Smooth muscle cell (in vitro differentiated cells): ENCODE measurements at regions not wholly inside any gene's neighbourhood (a gene's known extent, or its start where the extent isn't known, plus 50 kb on each side); places are given as distances from the start of the nearest gene placed in this dataset.

ENCODE experiments used
- DNase-seq: peaks from one replicate; lab custom pipeline; 2025; ENCODE audit not compliant: unreplicated experiment; lab: John Stamatoyannopoulos, UW
- H2AFZ ChIP-seq: fragments of 200-600 bp; sonication (generic); 2 replicates; pipeline ENCODE4 v1.6.0; 2016; ENCODE audit warnings: antibody characterized with exemption, low read depth, mild to moderate bottlenecking
- H3F3A ChIP-seq: fragments of 200-600 bp; sonication (generic); 2 replicates; pipeline ENCODE4 v1.6.0; 2017; ENCODE audit warnings: antibody characterized with exemption, low read depth
- H3K27ac ChIP-seq: fragments of 200-600 bp; sonication (generic); 2 replicates; pipeline ENCODE4 v1.5.1; 2016; ENCODE audit warnings: low read depth, mild to moderate bottlenecking
- H3K27me3 ChIP-seq: fragments of 200-600 bp; sonication (generic); 2 replicates; pipeline ENCODE4 v1.6.1; 2016; ENCODE audit warnings: low read depth, mild to moderate bottlenecking
- H3K36me3 ChIP-seq: fragments of 200-600 bp; sonication (generic); 2 replicates; pipeline ENCODE4 v1.5.1; 2016; ENCODE audit warnings: low read depth
- H3K4me1 ChIP-seq: fragments of 200-600 bp; sonication (generic); 2 replicates; pipeline ENCODE4 v1.5.1; 2016; ENCODE audit warnings: low read depth
- H3K4me2 ChIP-seq: fragments of 200-600 bp; sonication (generic); 2 replicates; pipeline ENCODE4 v1.6.0; 2016; ENCODE audit warnings: mild to moderate bottlenecking
- H3K4me3 ChIP-seq: fragments of 200-600 bp; sonication (generic); 2 replicates; pipeline ENCODE4 v1.5.1; 2016; ENCODE audit warnings: mild to moderate bottlenecking
- H3K79me2 ChIP-seq: fragments of 200-600 bp; sonication (generic); 2 replicates; pipeline ENCODE4 v1.6.0; 2016; ENCODE audit warnings: low read depth, mild to moderate bottlenecking
- H3K9ac ChIP-seq: fragments of 200-600 bp; sonication (generic); 2 replicates; pipeline ENCODE4 v1.6.0; 2016; ENCODE audit warnings: low read depth
- H3K9me3 ChIP-seq: fragments of 200-600 bp; sonication (generic); replicated peaks from 2 replicates; pipeline ENCODE4 v1.5.1; 2016; ENCODE audit warnings: low read depth
- H4K20me1 ChIP-seq: fragments of 200-600 bp; sonication (generic); 2 replicates; pipeline ENCODE4 v1.6.0; 2016; ENCODE audit warnings: low read depth
- WGBS: methylation state at CpG from one replicate; pipeline ENCODE4 v1.1.7; 2016; ENCODE audit warnings: low lambda C conversion rate; 5-methylcytosine and 5-hydroxymethylcytosine counted together
- TF ChIP-seq, protein P1 (sequence below): fragments of 200-600 bp; sonication (generic); IDR thresholded peaks from 2 replicates; pipeline ENCODE4 v1.5.1; 2017; ENCODE audit warnings: borderline replicate concordance, mild to moderate bottlenecking, antibody characterized with exemption; ENCODE audit not compliant: insufficient read depth, poor library complexity, severe bottlenecking

DNA sequence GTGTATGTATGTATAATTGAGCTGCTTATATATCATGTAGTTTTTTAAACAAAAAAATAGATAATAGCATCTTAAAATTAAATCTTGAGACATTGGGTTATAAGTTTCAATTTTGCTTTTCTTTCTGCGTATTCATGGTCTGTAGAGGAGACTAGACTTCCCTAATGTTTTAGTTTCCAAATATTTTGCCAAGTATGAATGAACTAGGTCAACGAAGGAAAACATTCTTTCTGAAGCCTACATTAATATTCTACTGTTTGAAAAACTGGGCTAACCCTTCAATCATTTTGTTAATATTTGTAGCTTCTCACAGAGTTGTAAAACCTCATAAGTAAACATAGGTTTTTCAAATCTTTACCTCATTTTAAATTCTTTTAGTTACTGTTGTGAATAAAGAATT is 592.7 kb downstream of the USP25 start:
- no peak for DNase-seq
- no peak overlapping the region for H3K27ac ChIP-seq
- H3F3A ChIP-seq: no peaks in the 10 kb centered on the region
- no peak overlapping the region for H3K9ac ChIP-seq
- H3K4me2 ChIP-seq: no peak overlapping the region
- no peaks in the 10 kb centered on the region for H3K36me3 ChIP-seq
- no peaks in the 10 kb centered on the region for H3K79me2 ChIP-seq
- H2AFZ ChIP-seq: no peak overlapping the region
- no peaks in the 10 kb centered on the region for H3K9me3 ChIP-seq
- no peaks in the 10 kb centered on the region for H3K27me3 ChIP-seq
- H4K20me1 ChIP-seq: no peaks in the 10 kb centered on the region
- H3K4me3 ChIP-seq: no peak overlapping the region
- no peaks in the 10 kb centered on the region for H3K4me1 ChIP-seq
- WGBS: 92% methylated on average over 2 of the region's 2 CpGs
- TF ChIP-seq, protein P1, sequence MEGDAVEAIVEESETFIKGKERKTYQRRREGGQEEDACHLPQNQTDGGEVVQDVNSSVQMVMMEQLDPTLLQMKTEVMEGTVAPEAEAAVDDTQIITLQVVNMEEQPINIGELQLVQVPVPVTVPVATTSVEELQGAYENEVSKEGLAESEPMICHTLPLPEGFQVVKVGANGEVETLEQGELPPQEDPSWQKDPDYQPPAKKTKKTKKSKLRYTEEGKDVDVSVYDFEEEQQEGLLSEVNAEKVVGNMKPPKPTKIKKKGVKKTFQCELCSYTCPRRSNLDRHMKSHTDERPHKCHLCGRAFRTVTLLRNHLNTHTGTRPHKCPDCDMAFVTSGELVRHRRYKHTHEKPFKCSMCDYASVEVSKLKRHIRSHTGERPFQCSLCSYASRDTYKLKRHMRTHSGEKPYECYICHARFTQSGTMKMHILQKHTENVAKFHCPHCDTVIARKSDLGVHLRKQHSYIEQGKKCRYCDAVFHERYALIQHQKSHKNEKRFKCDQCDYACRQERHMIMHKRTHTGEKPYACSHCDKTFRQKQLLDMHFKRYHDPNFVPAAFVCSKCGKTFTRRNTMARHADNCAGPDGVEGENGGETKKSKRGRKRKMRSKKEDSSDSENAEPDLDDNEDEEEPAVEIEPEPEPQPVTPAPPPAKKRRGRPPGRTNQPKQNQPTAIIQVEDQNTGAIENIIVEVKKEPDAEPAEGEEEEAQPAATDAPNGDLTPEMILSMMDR: no peak

DNA sequence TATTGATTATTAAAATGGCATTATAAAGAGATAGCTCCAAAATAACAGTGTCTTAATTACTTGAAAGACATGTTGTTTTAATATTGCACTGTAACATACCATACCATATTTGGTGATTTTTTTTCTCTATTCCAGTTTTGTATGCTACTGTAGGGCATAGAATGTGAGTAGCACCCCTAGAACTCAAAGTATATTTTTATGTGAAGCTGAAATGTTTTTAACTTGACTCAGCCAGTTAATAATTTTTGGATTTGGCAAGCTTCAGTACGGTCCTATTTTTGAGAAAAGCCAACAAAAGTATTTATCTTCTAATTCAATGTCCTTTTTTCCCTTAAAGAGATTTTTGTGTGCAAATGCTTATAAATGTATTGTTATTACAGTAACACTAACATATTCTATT is 593.8 kb downstream of the USP25 start:
- no peak overlapping the region for H3K4me2 ChIP-seq

DNA sequence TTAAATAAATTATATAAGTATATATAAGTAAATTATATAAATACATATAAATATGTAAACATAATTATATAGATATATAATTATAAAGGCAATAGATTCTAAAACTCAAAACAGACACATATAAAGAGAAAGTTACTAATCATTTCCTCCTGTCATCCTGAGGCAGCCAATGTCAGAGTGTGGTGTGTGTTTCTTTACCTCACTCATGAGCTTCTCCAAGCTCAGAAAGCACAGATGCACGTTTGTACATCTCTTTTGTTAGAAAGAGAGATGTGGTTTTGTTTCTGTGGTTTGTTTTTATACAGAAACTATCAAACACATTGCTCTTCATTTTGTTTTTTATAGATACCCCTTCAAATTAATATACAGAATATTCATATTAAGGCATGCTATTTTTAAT is 594.8 kb downstream of the USP25 start:
- no peak overlapping the region for H3K4me3 ChIP-seq
- 81% methylated on average over 1 of the region's 1 CpG for WGBS
- H2AFZ ChIP-seq: peak overlapping the region; percentile 25
- no peaks in the 10 kb centered on the region for H3K27me3 ChIP-seq
- TF ChIP-seq, protein P1: no peak
- H3K4me2 ChIP-seq: no peak overlapping the region
- H4K20me1 ChIP-seq: no peaks in the 10 kb centered on the region
- H3K79me2 ChIP-seq: no peaks in the 10 kb centered on the region
- no peak overlapping the region for H3K9ac ChIP-seq
- H3K4me1 ChIP-seq: no peaks in the 10 kb centered on the region
- H3K9me3 ChIP-seq: no peaks in the 10 kb centered on the region
- no peaks in the 10 kb centered on the region for H3F3A ChIP-seq
- H3K27ac ChIP-seq: no peak overlapping the region
- no peaks in the 10 kb centered on the region for H3K36me3 ChIP-seq
- no peak for DNase-seq

More for the DNA sequence above, 593.8 kb downstream of the USP25 start:
- Histone ChIP-seq H3F3A (no peaks in the 10 kb centered on the region), H3K4me3 (no peak overlapping the region), H3K4me1 (no peaks in the 10 kb centered on the region), H3K9ac (no peak overlapping the region), H4K20me1 (no peaks in the 10 kb centered on the region), H3K36me3 (no peaks in the 10 kb centered on the region), H3K79me2 (no peaks in the 10 kb centered on the region), H2AFZ (no peak overlapping the region), H3K27me3 (no peaks in the 10 kb centered on the region), H3K27ac (no peak overlapping the region), H3K9me3 (no peaks in the 10 kb centered on the region)
- 78% methylated on average over 1 of the region's 1 CpG for WGBS
- TF ChIP-seq, protein P1: no peak
- DNase-seq: no peak

DNA sequence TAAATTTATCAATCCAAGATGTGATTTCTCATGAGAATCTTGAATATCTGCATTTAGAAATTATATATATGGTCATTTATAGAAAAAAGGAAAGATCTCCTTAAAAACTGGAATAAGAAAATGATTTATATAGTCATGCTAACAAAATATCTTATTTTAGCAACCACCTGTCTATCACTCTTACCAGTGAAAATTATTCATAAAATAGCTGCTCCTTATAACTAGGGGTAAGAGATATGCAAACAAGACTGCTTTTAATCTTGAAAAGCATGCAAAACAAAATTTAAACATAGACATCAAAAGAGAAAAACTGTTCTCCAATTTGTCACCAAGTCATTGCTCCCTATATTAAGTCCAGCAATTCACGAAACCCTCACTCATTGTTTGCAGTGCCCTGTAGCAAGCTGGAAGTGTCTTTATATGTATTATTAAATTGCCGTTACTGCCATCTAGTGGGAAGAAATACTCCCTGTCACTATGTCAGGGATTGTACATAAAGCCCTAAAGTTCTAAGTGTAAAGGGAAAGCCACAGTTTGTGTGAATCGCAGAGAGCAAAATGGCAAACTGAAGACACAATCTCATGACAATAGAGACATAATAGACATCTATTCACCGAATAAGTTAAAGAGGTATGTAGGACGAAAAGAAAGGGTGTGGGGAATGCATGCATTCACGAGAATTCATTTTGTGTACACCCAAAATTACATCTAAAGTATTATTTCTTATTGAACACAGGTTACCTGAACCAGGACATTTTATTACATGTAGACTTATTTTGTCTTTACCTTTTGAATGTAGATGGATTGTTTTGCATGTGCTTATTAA is 600.5 kb downstream of the USP25 start:
- no peak for DNase-seq
- Histone ChIP-seq H3K79me2 (no peaks in the 10 kb centered on the region), H3F3A (no peaks in the 10 kb centered on the region), H4K20me1 (no peaks in the 10 kb centered on the region), H3K27ac (no peak overlapping the region), H3K4me1 (no peaks in the 10 kb centered on the region), H3K4me3 (no peak overlapping the region), H3K27me3 (no peaks in the 10 kb centered on the region), H3K4me2 (no peak overlapping the region), H2AFZ (peak overlapping the region; percentile 15), H3K9ac (no peak overlapping the region), H3K9me3 (no peaks in the 10 kb centered on the region), H3K36me3 (no peaks in the 10 kb centered on the region)
- TF ChIP-seq, protein P1: peak; percentile 74
- 30% methylated on average over 6 of the region's 6 CpGs for WGBS
